Amniotic stem cell (primary cell): ENCODE measurements at regions not wholly inside any gene's neighbourhood (a gene's known extent, or its start where the extent isn't known, plus 50 kb on each side); places are given as distances from the start of the nearest gene placed in this dataset.

Source experiments
- DNase-seq: peaks from one replicate; lab custom pipeline; 2025; lab: John Stamatoyannopoulos, UW

DNA sequence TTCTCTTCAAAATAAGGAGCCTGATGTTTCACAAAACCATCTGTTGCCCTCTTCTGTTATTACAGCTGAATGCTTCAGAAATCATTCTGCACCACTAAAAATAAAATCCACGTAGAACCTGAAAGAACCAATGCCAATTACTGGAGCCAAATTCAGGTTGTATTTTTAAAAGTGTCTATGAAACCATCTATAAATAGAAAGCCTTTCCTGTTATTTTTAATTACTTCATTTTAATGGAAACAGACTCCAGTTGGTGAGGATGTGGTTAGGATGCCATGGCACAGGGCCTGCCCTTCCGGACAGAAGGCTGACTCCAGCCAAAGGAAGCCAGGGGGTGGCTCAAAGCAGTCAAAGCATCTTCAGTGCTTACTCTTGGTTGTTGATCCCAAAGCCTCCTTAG, 119.8 kb downstream of the TENT4A start:
- no peak for DNase-seq

DNA sequence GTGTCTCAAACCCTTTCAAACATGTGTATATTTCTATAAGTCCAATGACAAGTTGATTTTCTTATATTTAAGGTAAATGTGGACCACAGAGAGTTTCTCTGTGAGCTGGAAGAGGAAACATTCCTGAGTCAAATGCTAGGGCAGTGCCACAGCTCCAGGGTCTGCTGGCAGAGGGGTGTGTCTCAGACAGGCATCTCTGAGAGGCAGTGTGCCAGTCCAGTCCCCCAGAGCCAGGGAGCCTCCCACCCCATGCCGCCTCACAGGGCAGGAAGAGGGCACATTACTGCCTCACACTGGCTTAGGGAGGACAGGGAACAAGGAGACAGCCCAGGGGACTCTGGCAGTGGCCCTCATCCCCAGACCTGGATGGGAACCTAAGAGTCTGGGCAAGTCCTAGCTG, 120.2 kb downstream of the TENT4A start:
- DNase-seq: no peak

DNA sequence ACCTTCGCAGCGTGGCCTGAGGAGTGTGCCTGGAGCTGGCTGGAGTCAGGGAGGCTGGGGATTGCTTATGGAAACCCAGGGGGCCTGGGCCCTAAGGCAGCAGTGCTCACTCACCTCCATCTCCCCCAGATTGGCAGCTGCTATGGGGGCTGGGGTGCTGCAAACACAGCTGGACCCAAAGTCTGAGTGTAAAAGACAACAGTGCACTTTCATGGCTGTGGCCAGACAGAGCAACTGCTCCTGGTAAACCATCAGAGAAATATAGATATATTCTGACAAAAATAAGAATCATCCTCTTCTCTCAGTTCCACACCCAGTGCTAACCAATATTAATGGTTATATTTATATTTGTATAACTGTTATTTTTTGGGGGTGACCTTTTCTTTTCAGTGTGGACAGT, 123.9 kb downstream of the TENT4A start:
- no peak for DNase-seq

GRCh38 chr5:6837519-6838110, 124.4 kb downstream of the TENT4A start:
- DNase-seq: no peak

GRCh38 chr5:6838736-6839135, 125.5 kb downstream of the TENT4A start:
- no peak for DNase-seq

DNA sequence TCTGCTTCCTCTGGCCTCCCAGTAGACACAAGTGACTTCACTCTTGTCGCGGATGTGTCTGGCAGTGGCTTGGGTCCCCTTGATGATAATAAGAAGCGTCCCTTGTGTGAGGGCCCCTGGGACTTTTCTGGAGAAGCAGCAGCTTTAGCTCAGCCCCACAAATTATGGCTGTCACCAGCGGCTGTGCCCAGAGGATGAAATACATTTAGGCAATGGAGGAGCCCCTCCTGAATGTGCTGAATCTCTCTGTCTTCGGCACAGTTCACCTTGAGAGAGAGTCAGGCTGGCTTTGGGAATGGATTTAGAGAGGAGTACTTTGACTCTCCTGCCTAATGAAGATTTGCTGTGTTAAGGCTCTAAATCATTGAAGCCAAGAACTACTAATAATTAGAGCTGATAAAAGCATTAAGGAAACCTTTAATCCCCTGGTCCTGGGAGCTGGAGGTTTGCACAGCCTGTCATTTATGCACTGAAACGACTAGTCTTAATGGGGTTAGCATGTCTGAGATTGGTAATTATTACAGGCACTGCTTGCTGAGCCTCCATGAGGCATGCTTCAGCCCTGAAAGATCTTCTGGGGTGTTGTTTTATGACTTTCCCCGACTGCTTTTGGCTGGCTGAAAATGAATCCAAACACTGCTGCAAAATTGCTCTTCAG, 127.0 kb downstream of the TENT4A start:
- DNase-seq: no peak

- DNase-seq: no peak
Measured at GRCh38 chr5:6843335-6843734, 130.1 kb downstream of the TENT4A start.

DNA sequence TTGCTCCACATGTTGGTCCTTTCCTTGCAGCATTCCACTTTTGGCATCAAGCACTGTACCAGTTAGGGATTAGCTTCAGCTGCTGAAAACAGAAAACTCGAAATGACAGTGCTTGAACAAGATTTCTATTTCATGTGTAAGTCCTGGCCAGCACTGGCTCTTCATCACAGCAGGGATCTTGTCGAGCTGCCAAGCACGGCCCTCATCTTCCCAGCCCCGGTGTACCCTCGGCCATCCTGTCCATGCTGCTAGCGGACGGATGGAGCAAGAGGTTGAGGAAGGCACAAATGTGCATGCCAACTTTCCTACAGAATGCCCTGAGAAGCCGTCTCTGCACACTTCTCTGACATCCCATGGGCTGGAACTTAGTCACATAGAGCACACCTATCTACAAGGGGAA, 130.6 kb downstream of the TENT4A start:
- DNase-seq: no peak

DNA sequence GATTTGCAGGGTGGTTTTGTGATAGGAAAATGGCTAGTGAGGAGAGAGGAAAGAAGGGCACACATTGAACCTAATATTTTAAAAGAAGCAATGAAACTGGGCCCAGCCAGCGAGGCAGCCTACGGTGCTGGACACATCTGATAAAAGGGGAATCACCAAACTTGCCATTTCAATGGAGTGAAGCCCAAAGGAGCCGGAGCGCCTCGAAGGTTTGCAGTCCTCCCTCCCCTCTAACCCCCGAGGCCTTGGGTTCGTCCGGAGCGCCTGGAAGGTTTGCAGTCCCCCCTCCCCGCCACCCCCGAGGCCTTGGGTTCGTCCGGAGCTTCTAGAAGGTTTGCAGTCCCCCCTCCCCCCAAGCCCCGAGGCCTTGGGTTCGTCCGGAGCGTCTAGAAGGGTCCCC, 132.6 kb downstream of the TENT4A start:
- DNase-seq: no peak

DNA sequence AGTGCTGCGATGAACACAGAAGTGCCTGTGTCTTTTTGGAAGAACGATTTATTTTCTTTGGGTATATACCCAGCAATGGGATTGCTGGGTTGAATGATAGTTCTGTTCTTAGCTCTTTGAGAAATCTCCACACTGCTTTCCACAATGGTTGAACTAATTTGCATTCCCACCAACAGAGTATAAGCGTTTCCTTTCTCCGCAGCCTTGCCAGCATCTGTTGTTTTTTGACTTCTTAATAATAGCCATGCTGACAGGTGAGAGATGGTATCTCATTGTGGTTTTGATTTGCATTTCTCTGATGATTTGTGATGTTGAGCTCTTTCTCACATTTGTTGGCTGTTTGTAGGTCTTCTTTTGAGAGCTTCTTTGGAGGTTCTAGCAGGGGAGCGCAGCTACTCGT, 134.6 kb downstream of the TENT4A start:
- no peak for DNase-seq

- no peak for DNase-seq
Measured at GRCh38 chr5:6849316-6850105, 136.3 kb downstream of the TENT4A start.

- DNase-seq: no peak
Measured at GRCh38 chr5:6850106-6850432, 136.8 kb downstream of the TENT4A start.

DNA sequence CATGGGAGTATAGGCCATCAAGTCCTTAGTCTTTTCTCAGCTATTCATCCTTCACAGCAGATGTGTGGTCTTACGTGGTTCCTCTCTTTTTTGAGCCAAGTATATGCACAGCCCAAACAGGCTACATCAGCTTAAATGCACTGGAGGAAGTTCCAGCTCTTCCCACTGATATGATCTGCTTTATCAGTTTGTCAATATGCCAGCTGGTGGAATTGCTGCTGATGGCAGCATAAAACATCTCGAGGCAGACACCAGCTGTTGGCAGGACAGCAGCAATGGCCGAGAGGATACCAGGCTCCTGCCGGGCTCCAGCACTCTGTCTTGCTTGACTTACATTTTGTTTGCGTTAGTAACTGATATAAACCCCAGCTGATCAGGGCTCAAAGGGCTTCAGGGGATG, 143.4 kb downstream of the TENT4A start:
- DNase-seq: no peak

DNA sequence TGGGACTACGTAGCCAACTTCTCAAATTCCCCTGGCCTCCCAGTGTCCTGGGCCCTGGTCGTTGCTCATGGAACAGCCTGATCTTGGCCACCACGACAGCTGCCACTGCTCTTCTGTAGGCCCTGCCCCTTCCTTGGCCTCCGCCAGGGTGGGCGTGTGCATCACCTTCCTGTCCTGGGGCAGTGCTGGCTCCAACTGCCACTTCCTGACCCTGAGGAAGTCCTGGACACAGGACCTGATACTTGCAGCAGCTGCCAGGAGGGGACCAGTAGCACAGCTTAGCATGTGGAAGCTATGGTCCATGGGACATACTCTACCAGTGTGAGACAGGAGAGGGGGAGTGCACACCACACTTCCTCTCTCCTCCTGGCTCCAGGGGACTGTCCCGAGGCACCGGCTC, 145.2 kb downstream of the TENT4A start:
- DNase-seq: no peak

DNA sequence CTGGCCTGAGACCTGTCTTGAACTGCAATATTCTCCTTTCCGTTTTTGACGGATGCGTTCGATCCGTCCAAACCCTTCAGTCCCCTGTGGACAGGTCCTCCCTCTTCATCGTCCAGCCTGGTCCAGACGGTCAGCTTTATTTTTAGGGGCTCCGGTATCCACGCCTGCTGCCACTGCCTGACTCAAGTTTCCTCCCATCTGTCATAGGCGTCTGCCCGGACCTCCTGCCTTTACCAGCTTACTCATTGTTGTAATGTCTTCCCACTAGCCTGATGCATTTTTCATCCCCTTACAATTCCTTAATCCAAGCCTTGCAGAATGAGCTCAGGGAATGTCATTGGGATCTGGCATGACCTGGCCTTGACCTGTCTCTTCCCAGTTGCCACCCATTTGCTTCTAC, 145.8 kb downstream of the TENT4A start:
- DNase-seq: no peak

GRCh38 chr5:6859951-6860638, 146.9 kb downstream of the TENT4A start:
- DNase-seq: no peak

GRCh38 chr5:6861036-6861435, 147.8 kb downstream of the TENT4A start:
- no peak for DNase-seq

DNA sequence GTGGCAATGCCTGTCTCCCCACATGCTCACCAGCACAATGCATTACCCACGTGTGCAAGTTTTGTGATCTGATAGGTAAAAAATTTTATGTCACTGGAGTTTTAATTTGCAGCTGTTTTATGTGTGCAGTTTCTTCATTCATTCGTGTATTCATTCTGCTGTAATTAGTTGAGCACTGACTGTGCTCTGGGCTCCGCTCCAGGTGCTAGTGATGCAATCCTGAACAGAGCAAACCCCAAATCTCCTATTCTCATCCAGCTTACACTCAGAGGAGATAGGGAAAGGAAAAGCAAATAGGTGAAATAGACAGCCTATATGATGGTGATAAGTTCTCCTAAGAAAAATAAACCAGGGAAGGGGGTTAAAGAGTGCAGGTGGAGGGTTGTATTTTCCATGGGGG, 148.4 kb downstream of the TENT4A start:
- no peak for DNase-seq

DNA sequence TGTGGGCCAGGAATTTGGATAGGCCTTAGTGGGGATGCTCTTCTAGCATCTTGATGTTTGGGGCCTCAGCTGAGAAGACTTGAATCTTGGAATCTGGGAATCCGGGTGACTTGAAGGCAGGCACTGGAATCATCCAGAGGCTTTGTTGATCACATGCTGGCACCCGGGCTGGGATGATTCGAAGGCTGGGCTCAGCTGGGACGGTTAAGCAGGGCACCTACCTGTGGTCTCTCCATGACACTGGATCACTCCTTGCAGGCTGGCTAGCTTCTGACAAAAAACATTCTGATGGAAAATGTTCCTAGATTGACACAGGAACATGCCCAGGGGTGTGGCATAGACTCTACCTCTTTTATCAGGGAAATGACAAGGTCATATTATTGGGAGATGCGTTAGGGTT, 149.1 kb downstream of the TENT4A start:
- DNase-seq: no peak

GRCh38 chr5:6867712-6868111, 154.5 kb downstream of the TENT4A start:
- no peak for DNase-seq

GRCh38 chr5:6868171-6868570, 154.9 kb downstream of the TENT4A start:
- no peak for DNase-seq

DNA sequence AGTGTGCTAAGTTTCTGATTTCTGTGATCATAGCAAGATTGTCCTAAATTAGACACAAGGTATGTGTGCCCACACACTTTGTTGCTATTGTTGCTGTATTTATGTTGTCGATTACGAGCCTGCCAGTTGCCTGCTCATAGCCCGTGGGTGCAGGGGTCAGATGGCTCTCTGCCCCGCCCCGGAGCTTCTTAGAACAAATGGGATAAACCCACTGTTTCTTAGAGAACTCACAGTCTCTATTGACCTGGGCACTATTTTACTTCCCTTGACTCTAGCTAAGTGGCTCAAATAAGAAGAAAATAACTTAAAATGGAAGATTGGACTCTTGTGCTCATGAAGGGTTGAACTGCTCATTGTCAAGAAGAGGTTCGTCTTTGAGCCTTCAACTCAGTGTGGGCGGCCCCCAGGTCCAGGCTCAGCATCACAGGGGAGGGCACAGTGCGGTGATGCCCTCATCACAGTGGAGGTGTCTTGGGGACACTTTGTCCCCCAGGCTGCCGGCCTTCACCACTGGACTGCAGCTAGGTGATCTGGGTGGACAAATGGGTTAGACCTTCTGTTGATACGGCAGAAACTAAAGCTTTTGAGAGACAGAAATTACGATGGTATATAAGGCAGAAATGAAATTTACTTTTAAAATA, 155.5 kb downstream of the TENT4A start:
- DNase-seq: no peak

DNA sequence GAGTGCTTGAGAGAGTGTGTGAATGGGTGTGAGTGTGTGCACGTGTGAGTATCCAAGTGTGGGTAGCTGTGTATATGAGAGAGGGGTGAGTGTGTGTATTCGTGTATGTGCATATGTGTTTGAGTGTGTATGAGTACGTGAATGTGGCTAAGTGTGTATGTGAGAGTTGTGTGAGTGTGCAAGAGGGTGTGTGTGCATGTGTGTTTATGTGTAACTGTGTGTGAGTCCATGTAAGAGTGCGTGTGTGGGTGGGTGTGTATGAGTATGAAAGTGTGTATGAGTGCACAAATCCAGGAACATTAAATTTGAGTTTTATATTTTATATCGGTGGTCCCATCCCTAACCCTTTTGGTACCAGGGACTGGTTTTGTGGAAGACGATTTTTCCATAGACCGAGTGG, 156.4 kb downstream of the TENT4A start:
- no peak for DNase-seq
